ENCODE measurements at regions not wholly inside any gene's neighbourhood (a gene's known extent, or its start where the extent isn't known, plus 50 kb on each side); places are given as distances from the start of the nearest gene placed in this dataset.

DNA sequence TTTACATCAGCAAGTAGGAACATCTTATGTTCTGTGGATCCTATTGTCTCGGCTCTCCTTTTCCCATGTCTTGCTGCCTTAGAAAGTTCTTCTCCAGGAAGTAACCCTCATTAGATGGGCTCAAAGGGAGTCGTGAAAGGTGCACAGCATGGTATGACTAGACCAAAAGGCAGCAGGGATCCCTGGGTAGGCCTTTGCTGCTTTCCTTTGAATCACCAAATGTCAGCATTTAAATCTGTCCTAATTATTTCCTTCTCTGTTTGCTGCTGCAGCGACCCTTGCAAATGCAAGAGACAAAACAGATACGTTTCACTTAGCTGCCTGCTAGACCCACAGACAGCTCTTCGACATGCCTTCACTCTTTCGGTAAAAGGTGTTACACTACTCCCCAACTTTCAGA, 218.4 kb downstream of the ACTL7B start:
- Histone ChIP-seq H3K4ac (ENCODE audit: low read depth, low read length) (no peak overlapping the region), H3K4me3 (ENCODE audit: insufficient read depth, low read depth, low read length) (no peak overlapping the region), H3K79me1 (ENCODE audit: low read depth in 1 of 2, low read length in 2 of 2) (no peaks in the 10 kb centered on the region), H3K27ac (ENCODE audit: insufficient read depth, low read length) (no peak overlapping the region), H3K4me1 (ENCODE audit: control insufficient read depth, insufficient read depth, low read length) (no peaks in the 10 kb centered on the region), H3K18ac (ENCODE audit: low read depth, low read length) (no peak overlapping the region), H3K27me3 (ENCODE audit: control insufficient read depth, insufficient read depth, low read length) (0 out of 2 replicates have a peak, but pooled peaks cover 2% of the 10 kb centered on the region), H2AK9ac (replicated peaks; ENCODE audit: low read depth, low read length, poor library complexity) (no peak overlapping the region), H3K4me2 (ENCODE audit: low read depth, low read length) (no peak overlapping the region), H2BK120ac (ENCODE audit: low read depth, low read length) (no peak overlapping the region), H2BK15ac (ENCODE audit: low read depth, low read length) (no peak overlapping the region), H2AFZ (replicated peaks; ENCODE audit: low read length, poor library complexity) (no peak overlapping the region), H3K56ac (ENCODE audit: extremely low read depth, insufficient read depth, low read length) (no peak overlapping the region), H3K9ac (ENCODE audit: low read depth, low read length) (no peak overlapping the region), H3K9me1 (ENCODE audit: insufficient read depth, low read length) (no peaks in the 10 kb centered on the region), H4K91ac (ENCODE audit: insufficient read depth, low read depth, low read length) (no peak overlapping the region), H4K20me1 (ENCODE audit: insufficient read depth, low read length) (no peaks in the 10 kb centered on the region), H2BK5ac (ENCODE audit: low read depth, low read length, poor library complexity, severe bottlenecking) (no peak overlapping the region), H2AK5ac (ENCODE audit: low read depth, low read length) (no peak overlapping the region), H3K36me3 (ENCODE audit: control insufficient read depth, insufficient read depth, low read length) (no peaks in the 10 kb centered on the region), H4K5ac (ENCODE audit: low read depth, low read length) (no peak overlapping the region), H2BK20ac (ENCODE audit: low read depth, low read length) (no peak overlapping the region), H4K8ac (ENCODE audit: low read depth in 2 of 2, low read length in 2 of 2) (no peak overlapping the region), H3K23ac (ENCODE audit: low read depth, low read length) (no peak overlapping the region), H3K9me3 (ENCODE audit: control insufficient read depth, insufficient read depth, low read length) (no peaks in the 10 kb centered on the region), H3K14ac (replicated peaks; ENCODE audit: low read depth, low read length) (no peak overlapping the region)
- POLR2A ChIA-PET (ENCODE audit: unreplicated experiment) = no interaction called here
- no peak for DNase-seq
- ATAC-seq (ENCODE audit: low read depth) = no peak
- BruUV-seq (replicated peaks) = no TSS peak
- TF ChIP-seq FOS (IDR thresholded peaks at IDR 0.05; ENCODE audit: low read depth, low read length) (no peak), RAD21 (IDR thresholded peaks at IDR 0.05; ENCODE audit: low read length) (no peak), SMC3 (IDR thresholded peaks at IDR 0.05; ENCODE audit: low read depth, low read length) (no peak), RCOR1 (IDR thresholded peaks at IDR 0.05; ENCODE audit: insufficient replicate concordance, low read length) (no peak), MAZ (IDR thresholded peaks at IDR 0.05; ENCODE audit: borderline replicate concordance, low read depth, low read length) (no peak), NFE2L2 (IDR thresholded peaks at IDR 0.05; ENCODE audit: low read depth, low read length) (no peak), POLR2A (IDR thresholded peaks at IDR 0.05; ENCODE audit: low read depth, low read length) (no peak)
- TF ChIP-seq, protein P1, sequence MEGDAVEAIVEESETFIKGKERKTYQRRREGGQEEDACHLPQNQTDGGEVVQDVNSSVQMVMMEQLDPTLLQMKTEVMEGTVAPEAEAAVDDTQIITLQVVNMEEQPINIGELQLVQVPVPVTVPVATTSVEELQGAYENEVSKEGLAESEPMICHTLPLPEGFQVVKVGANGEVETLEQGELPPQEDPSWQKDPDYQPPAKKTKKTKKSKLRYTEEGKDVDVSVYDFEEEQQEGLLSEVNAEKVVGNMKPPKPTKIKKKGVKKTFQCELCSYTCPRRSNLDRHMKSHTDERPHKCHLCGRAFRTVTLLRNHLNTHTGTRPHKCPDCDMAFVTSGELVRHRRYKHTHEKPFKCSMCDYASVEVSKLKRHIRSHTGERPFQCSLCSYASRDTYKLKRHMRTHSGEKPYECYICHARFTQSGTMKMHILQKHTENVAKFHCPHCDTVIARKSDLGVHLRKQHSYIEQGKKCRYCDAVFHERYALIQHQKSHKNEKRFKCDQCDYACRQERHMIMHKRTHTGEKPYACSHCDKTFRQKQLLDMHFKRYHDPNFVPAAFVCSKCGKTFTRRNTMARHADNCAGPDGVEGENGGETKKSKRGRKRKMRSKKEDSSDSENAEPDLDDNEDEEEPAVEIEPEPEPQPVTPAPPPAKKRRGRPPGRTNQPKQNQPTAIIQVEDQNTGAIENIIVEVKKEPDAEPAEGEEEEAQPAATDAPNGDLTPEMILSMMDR (conservative IDR thresholded peaks at IDR 0.05; ENCODE audit: low read depth, low read length) = no peak
- TF ChIP-seq, protein P2, sequence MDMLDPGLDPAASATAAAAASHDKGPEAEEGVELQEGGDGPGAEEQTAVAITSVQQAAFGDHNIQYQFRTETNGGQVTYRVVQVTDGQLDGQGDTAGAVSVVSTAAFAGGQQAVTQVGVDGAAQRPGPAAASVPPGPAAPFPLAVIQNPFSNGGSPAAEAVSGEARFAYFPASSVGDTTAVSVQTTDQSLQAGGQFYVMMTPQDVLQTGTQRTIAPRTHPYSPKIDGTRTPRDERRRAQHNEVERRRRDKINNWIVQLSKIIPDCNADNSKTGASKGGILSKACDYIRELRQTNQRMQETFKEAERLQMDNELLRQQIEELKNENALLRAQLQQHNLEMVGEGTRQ (IDR thresholded peaks at IDR 0.05; ENCODE audit: low read depth, low read length) = no peak
- CTCF ChIA-PET = no interaction called here
- in situ Hi-C loops (cut with MboI; ENCODE audit: low sequenced_read_pairs) = no loop called here
- 15% methylated on average over 3 of the region's 6 CpGs; no CpG with 5 or more reads in 1 of the 2 experiments for WGBS, 2 experiments (ENCODE audit: extremely low coverage in 2 of 2, insufficient read length in 1 of 2)
- dilution Hi-C loops (cut with HindIII; ENCODE audit: low sequenced_read_pairs, unreplicated experiment) = no loop called here
- intact Hi-C loops (cut with micrococcal nuclease) = no loop called here
